Left colon (tissue), 2 donors: ENCODE measurements at regions not wholly inside any gene's neighbourhood (a gene's known extent, or its start where the extent isn't known, plus 50 kb on each side); places are given as distances from the start of the nearest gene placed in this dataset.

ENCODE experiments used
- ATAC-seq: fragments of 200-7000 bp; cut with Tn5 transposase; one replicate; pipeline ENCODE4 v1.9.1; 2020; ENCODE audit warnings: mild to moderate bottlenecking, moderate library complexity
- DNase-seq, 2 donors: peaks; one replicate each; pipeline ENCODE4 v3.0.0-alpha.2; 2020
- intact Hi-C, 2 donors: fragments of 100-400 bp; cut with DNase I in 1 of 2; cut with micrococcal nuclease in 1 of 2; formaldehyde crosslinking; loops; one replicate each; pipeline versions ENCODE4 v1.11.2 to v1.14.0; 2022; cut with DNase I, micrococcal nuclease
- donor health status: DM: no; HTN: no; CAD: no.
- donor health status: DM: yes; HTN: yes; CAD: no.

GRCh38 chr2:129716781-129717559 is 262.5 kb upstream of the RAB6C start:
- intact Hi-C loops: no loop called here
- no peak for DNase-seq
- peak; percentile 61 for ATAC-seq

- intact Hi-C loops: no loop called here
- ATAC-seq: peak; percentile 95
These were observed 261.8 kb upstream of the RAB6C start for GRCh38 chr2:129717560-129718130.

GRCh38 chr2:129719335-129719734 is 260.1 kb upstream of the RAB6C start:
- intact Hi-C loops: no loop called here
- DNase-seq (no peak), ATAC-seq (no peak)

More at GRCh38 chr2:129717560-129718130, 261.8 kb upstream of the RAB6C start:
- DNase-seq: peak in 1 of 2 donors; percentile 20

- no peak for DNase-seq
- no peak for ATAC-seq
- intact Hi-C loops: no loop called here
These were observed 259.1 kb upstream of the RAB6C start for GRCh38 chr2:129720360-129720759.

GRCh38 chr2:129720761-129721160 is 258.7 kb upstream of the RAB6C start:
- ATAC-seq (no peak), DNase-seq (no peak)
- intact Hi-C loops: no loop called here

GRCh38 chr2:129721236-129721635 is 258.2 kb upstream of the RAB6C start:
- intact Hi-C loops: no loop called here
- DNase-seq (no peak), ATAC-seq (no peak)

- DNase-seq (no peak), ATAC-seq (no peak)
- intact Hi-C loops: no loop called here
These were observed 257.6 kb upstream of the RAB6C start for GRCh38 chr2:129721846-129722245.

- intact Hi-C loops: no loop called here
These were observed 257.0 kb upstream of the RAB6C start for GRCh38 chr2:129722306-129723019.

GRCh38 chr2:129723277-129724020 is 256.0 kb upstream of the RAB6C start:
- DNase-seq (no peak), ATAC-seq (no peak)
- intact Hi-C loops: no loop called here

More at GRCh38 chr2:129722306-129723019, 257.0 kb upstream of the RAB6C start:
- ATAC-seq (no peak), DNase-seq (no peak)

- ATAC-seq (no peak), DNase-seq (no peak)
- intact Hi-C loops: no loop called here
These were observed 255.3 kb upstream of the RAB6C start for GRCh38 chr2:129724021-129724757.

GRCh38 chr2:129726216-129726615 is 253.2 kb upstream of the RAB6C start:
- no peak for DNase-seq
- peak; percentile 56 for ATAC-seq
- intact Hi-C loops: no loop called here

- ATAC-seq (no peak), DNase-seq (no peak)
- intact Hi-C loops: no loop called here
These were observed 252.2 kb upstream of the RAB6C start for GRCh38 chr2:129727286-129727685.

- no peak for DNase-seq
- intact Hi-C loops: no loop called here
- ATAC-seq: no peak
These were observed 251.2 kb upstream of the RAB6C start for GRCh38 chr2:129728035-129728972.

GRCh38 chr2:129729011-129729410 is 250.5 kb upstream of the RAB6C start:
- intact Hi-C loops: no loop called here
- no peak for ATAC-seq
- DNase-seq: no peak

- no peak for DNase-seq
- intact Hi-C loops: no loop called here
- no peak for ATAC-seq
These were observed 249.8 kb upstream of the RAB6C start for GRCh38 chr2:129729646-129730045.

GRCh38 chr2:129730979-129731378 is 248.5 kb upstream of the RAB6C start:
- intact Hi-C loops: no loop called here
- DNase-seq: no peak
- ATAC-seq: no peak

GRCh38 chr2:129731907-129732629 is 247.4 kb upstream of the RAB6C start:
- DNase-seq (no peak), ATAC-seq (no peak)
- intact Hi-C loops: no loop called here
